GM23338 (cell line): ENCODE measurements at regions not wholly inside any gene's neighbourhood (a gene's known extent, or its start where the extent isn't known, plus 50 kb on each side); places are given as distances from the start of the nearest gene placed in this dataset.

Source experiments
- ATAC-seq: fragments of 200-7000 bp; cut with Tn5 transposase; 3 replicates; pipeline ENCODE4 v1.9.1; 2020
- DNase-seq: peaks from one replicate; pipeline ENCODE4 v3.0.0-alpha.2; 2015; ENCODE audit warnings: low spot score
- H2AFZ ChIP-seq: fragments of 200-600 bp; sonication (generic); 2 replicates; pipeline ENCODE4 v1.8.0; 2016; ENCODE audit warnings: antibody characterized with exemption, mild to moderate bottlenecking, moderate library complexity
- H3F3A ChIP-seq: fragments of 200-600 bp; sonication (generic); replicated peaks from 2 replicates; pipeline ENCODE4 v1.8.0; 2017; ENCODE audit warnings: antibody characterized with exemption, mixed run types, low read depth
- H3K27ac ChIP-seq: fragments of 200-600 bp; sonication (generic); 2 replicates; pipeline ENCODE4 v1.6.1; 2016; ENCODE audit warnings: low read depth
- H3K27me3 ChIP-seq: fragments of 200-600 bp; sonication (generic); 2 replicates; pipeline ENCODE4 v1.8.0; 2016; ENCODE audit warnings: mild to moderate bottlenecking, mixed run types, moderate library complexity; ENCODE audit not compliant: insufficient read depth
- H3K36me3 ChIP-seq: fragments of 200-600 bp; sonication (generic); 2 replicates; pipeline ENCODE4 v1.8.0; 2016; ENCODE audit warnings: mild to moderate bottlenecking; ENCODE audit not compliant: insufficient read depth
- H3K4me1 ChIP-seq: fragments of 200-600 bp; sonication (generic); 2 replicates; pipeline ENCODE4 v1.8.0; 2016; ENCODE audit warnings: mild to moderate bottlenecking, moderate library complexity; ENCODE audit not compliant: insufficient read depth
- H3K4me2 ChIP-seq: fragments of 200-600 bp; sonication (generic); 2 replicates; pipeline ENCODE4 v1.7.1; 2017; ENCODE audit warnings: mixed run types
- H3K4me3 ChIP-seq: fragments of 200-600 bp; sonication (generic); 2 replicates; pipeline ENCODE4 v1.6.1; 2016; ENCODE audit warnings: mixed run types
- H3K79me2 ChIP-seq: fragments of 200-600 bp; sonication (generic); replicated peaks from 2 replicates; pipeline ENCODE4 v1.8.0; 2017; ENCODE audit warnings: mild to moderate bottlenecking; ENCODE audit not compliant: insufficient read depth
- H3K9me2 ChIP-seq: fragments of 200-600 bp; sonication (generic); 2 replicates; pipeline ENCODE4 v1.8.0; 2017; ENCODE audit not compliant: insufficient read depth
- H4K20me1 ChIP-seq: fragments of 200-600 bp; sonication (generic); replicated peaks from 2 replicates; pipeline ENCODE4 v1.8.0; 2017; ENCODE audit warnings: mild to moderate bottlenecking; ENCODE audit not compliant: insufficient read depth
- H3K27ac Mint-ChIP-seq: 2 replicates; pipeline ENCODE4 v1.8.0; 2020; ENCODE audit warnings: inconsistent platforms, mild to moderate bottlenecking, moderate library complexity, mixed read lengths
- H3K27me3 Mint-ChIP-seq: 3 replicates; pipeline ENCODE4 v1.8.0; 2022; ENCODE audit warnings: low read depth, mild to moderate bottlenecking, moderate library complexity, mixed read lengths, inconsistent platforms; ENCODE audit not compliant: insufficient read depth, poor library complexity
- H3K36me3 Mint-ChIP-seq: 3 replicates; pipeline ENCODE4 v1.8.0; 2021; ENCODE audit warnings: low read depth, mild to moderate bottlenecking, inconsistent platforms, moderate library complexity, mixed read lengths
- H3K4me1 Mint-ChIP-seq: 3 replicates; pipeline ENCODE4 v1.8.0; 2020; ENCODE audit warnings: mild to moderate bottlenecking, inconsistent platforms, mixed read lengths
- H3K4me3 Mint-ChIP-seq: 3 replicates; pipeline ENCODE4 v1.8.0; 2021; ENCODE audit warnings: moderate library complexity, mild to moderate bottlenecking, inconsistent platforms, mixed read lengths
- H3K9me3 Mint-ChIP-seq: 3 replicates; pipeline ENCODE4 v1.8.0; 2020; ENCODE audit warnings: moderate library complexity, mild to moderate bottlenecking, inconsistent platforms, mixed read lengths
- NANOG ChIP-seq: IDR thresholded peaks from 2 replicates; pipeline ENCODE4 v1.6.1; 2016; ENCODE audit warnings: antibody characterized with exemption, borderline replicate concordance
- STAT1 ChIP-seq: IDR thresholded peaks from one replicate; pipeline ENCODE4 v1.6.1; 2016; ENCODE audit warnings: antibody characterized with exemption; ENCODE audit not compliant: unreplicated experiment
- TF ChIP-seq, protein P1 (sequence below): fragments of 250-450 bp; sonication (Bioruptor Pico); IDR thresholded peaks from 2 replicates; pipeline ENCODE4 v1.5.0; 2020; ENCODE audit warnings: mild to moderate bottlenecking, moderate library complexity
- TF ChIP-seq, protein P2 (sequence below): IDR thresholded peaks from 2 replicates; pipeline ENCODE4 v1.6.1; 2016; ENCODE audit warnings: antibody characterized with exemption

DNA sequence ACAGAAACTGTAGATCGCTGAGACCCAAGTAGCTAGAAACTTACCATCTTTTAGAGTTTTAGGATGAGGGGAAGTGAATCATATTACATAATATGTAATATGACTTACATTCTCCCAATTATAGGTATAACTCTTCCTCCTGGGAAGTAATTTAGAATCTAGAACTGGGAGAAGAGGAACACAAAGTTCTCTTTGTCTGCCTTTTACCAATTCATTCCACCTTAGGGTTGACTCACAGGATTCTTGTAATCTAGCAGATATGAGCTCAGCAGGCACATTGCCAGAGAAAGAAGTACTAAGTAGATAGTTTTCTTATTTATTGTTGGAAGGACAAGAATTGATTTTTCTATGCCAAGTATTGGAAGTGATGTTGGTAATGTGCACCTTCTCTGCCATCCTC is 58.0 kb upstream of the CCSER1 start:
- TF ChIP-seq, protein P1, sequence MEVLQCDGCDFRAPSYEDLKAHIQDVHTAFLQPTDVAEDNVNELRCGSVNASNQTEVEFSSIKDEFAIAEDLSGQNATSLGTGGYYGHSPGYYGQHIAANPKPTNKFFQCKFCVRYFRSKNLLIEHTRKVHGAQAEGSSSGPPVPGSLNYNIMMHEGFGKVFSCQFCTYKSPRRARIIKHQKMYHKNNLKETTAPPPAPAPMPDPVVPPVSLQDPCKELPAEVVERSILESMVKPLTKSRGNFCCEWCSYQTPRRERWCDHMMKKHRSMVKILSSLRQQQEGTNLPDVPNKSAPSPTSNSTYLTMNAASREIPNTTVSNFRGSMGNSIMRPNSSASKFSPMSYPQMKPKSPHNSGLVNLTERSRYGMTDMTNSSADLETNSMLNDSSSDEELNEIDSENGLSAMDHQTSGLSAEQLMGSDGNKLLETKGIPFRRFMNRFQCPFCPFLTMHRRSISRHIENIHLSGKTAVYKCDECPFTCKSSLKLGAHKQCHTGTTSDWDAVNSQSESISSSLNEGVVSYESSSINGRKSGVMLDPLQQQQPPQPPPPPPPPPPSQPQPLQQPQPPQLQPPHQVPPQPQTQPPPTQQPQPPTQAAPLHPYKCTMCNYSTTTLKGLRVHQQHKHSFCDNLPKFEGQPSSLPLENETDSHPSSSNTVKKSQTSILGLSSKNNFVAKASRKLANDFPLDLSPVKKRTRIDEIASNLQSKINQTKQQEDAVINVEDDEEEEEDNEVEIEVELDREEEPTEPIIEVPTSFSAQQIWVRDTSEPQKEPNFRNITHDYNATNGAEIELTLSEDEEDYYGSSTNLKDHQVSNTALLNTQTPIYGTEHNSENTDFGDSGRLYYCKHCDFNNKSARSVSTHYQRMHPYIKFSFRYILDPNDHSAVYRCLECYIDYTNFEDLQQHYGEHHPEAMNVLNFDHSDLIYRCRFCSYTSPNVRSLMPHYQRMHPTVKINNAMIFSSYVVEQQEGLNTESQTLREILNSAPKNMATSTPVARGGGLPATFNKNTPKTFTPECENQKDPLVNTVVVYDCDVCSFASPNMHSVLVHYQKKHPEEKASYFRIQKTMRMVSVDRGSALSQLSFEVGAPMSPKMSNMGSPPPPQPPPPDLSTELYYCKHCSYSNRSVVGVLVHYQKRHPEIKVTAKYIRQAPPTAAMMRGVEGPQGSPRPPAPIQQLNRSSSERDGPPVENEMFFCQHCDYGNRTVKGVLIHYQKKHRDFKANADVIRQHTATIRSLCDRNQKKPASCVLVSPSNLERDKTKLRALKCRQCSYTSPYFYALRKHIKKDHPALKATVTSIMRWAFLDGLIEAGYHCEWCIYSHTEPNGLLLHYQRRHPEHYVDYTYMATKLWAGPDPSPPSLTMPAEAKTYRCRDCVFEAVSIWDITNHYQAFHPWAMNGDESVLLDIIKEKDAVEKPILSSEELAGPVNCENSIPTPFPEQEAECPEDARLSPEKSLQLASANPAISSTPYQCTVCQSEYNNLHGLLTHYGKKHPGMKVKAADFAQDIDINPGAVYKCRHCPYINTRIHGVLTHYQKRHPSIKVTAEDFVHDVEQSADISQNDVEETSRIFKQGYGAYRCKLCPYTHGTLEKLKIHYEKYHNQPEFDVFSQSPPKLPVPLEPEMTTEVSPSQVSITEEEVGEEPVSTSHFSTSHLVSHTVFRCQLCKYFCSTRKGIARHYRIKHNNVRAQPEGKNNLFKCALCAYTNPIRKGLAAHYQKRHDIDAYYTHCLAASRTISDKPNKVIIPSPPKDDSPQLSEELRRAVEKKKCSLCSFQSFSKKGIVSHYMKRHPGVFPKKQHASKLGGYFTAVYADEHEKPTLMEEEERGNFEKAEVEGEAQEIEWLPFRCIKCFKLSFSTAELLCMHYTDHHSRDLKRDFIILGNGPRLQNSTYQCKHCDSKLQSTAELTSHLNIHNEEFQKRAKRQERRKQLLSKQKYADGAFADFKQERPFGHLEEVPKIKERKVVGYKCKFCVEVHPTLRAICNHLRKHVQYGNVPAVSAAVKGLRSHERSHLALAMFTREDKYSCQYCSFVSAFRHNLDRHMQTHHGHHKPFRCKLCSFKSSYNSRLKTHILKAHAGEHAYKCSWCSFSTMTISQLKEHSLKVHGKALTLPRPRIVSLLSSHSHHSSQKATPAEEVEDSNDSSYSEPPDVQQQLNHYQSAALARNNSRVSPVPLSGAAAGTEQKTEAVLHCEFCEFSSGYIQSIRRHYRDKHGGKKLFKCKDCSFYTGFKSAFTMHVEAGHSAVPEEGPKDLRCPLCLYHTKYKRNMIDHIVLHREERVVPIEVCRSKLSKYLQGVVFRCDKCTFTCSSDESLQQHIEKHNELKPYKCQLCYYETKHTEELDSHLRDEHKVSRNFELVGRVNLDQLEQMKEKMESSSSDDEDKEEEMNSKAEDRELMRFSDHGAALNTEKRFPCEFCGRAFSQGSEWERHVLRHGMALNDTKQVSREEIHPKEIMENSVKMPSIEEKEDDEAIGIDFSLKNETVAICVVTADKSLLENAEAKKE (CRISPR knock-in tag): no peak
- TF ChIP-seq, protein P2, sequence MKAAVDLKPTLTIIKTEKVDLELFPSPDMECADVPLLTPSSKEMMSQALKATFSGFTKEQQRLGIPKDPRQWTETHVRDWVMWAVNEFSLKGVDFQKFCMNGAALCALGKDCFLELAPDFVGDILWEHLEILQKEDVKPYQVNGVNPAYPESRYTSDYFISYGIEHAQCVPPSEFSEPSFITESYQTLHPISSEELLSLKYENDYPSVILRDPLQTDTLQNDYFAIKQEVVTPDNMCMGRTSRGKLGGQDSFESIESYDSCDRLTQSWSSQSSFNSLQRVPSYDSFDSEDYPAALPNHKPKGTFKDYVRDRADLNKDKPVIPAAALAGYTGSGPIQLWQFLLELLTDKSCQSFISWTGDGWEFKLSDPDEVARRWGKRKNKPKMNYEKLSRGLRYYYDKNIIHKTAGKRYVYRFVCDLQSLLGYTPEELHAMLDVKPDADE: no peak
- TF ChIP-seq NANOG (no peak), STAT1 (no peak)
- H3K4me1 Mint-ChIP-seq: peaks cover 9% of the 10 kb centered on the region; the same call in 2 of the 3 replicates
- H3K4me3 Mint-ChIP-seq: no peak overlapping the region
- H3K4me1 ChIP-seq: peaks cover 4% of the 10 kb centered on the region
- H3K27me3 Mint-ChIP-seq: peaks cover 4% of the 10 kb centered on the region
- no peak overlapping the region for H3K27ac Mint-ChIP-seq
- no peak overlapping the region for H3K4me2 ChIP-seq
- H3K36me3 ChIP-seq: no peaks in the 10 kb centered on the region
- H3K36me3 Mint-ChIP-seq: no peaks in the 10 kb centered on the region
- no peaks in the 10 kb centered on the region for H3K9me2 ChIP-seq
- no peak overlapping the region for H3K4me3 ChIP-seq
- no peaks in the 10 kb centered on the region for H3F3A ChIP-seq
- H3K79me2 ChIP-seq: no peaks in the 10 kb centered on the region
- no peak overlapping the region for H2AFZ ChIP-seq
- no peaks in the 10 kb centered on the region for H3K27me3 ChIP-seq
- H4K20me1 ChIP-seq: no peaks in the 10 kb centered on the region
- DNase-seq (no peak), ATAC-seq (no peak)
- no peak overlapping the region for H3K27ac ChIP-seq
- no peaks in the 10 kb centered on the region for H3K9me3 Mint-ChIP-seq
